DOHH2 (cell line): ENCODE measurements at regions not wholly inside any gene's neighbourhood (a gene's known extent, or its start where the extent isn't known, plus 50 kb on each side); places are given as distances from the start of the nearest gene placed in this dataset.

ENCODE experiments used
- H3F3A ChIP-seq: fragments of 200-600 bp; sonication (generic), shearing (Covaris generic); 2 replicates; pipeline ENCODE4 v1.6.0; 2016; ENCODE audit warnings: antibody characterized with exemption, mild to moderate bottlenecking; ENCODE audit not compliant: control insufficient read depth, insufficient read depth
- H3K27ac ChIP-seq: fragments of 200-600 bp; sonication (generic); 2 replicates; pipeline ENCODE4 v1.5.1; 2014; ENCODE audit warnings: low read depth, mild to moderate bottlenecking, low read length, moderate library complexity
- H3K27me3 ChIP-seq: fragments of 200-600 bp; sonication (generic); 2 replicates; pipeline ENCODE4 v1.6.1; 2014; ENCODE audit warnings: mild to moderate bottlenecking, low read length, mixed read lengths; ENCODE audit not compliant: control insufficient read depth
- H3K36me3 ChIP-seq: fragments of 200-600 bp; sonication (generic); 2 replicates; pipeline ENCODE4 v1.6.1; 2014; ENCODE audit warnings: mild to moderate bottlenecking, low read length, moderate library complexity, mixed read lengths; ENCODE audit not compliant: control insufficient read depth
- H3K4me1 ChIP-seq: fragments of 200-600 bp; sonication (generic); 2 replicates; pipeline ENCODE4 v1.6.1; 2014; ENCODE audit warnings: mild to moderate bottlenecking, low read length, mixed read lengths; ENCODE audit not compliant: control insufficient read depth
- H3K4me2 ChIP-seq: fragments of 200-600 bp; sonication (generic); 2 replicates; pipeline ENCODE4 v1.6.0; 2014; ENCODE audit warnings: mild to moderate bottlenecking, low read length, moderate library complexity
- H3K4me3 ChIP-seq: fragments of 200-600 bp; sonication (generic); 2 replicates; pipeline ENCODE4 v1.5.1; 2014; ENCODE audit warnings: mild to moderate bottlenecking, low read length, mixed read lengths
- H3K79me2 ChIP-seq: fragments of 200-600 bp; sonication (generic); 2 replicates; pipeline ENCODE4 v1.6.1; 2014; ENCODE audit warnings: mild to moderate bottlenecking, low read length, mixed read lengths; ENCODE audit not compliant: control insufficient read depth
- H3K9me2 ChIP-seq: fragments of 200-600 bp; sonication (generic); replicated peaks from 2 replicates; pipeline ENCODE4 v1.6.1; 2014; ENCODE audit warnings: mild to moderate bottlenecking, low read length, mixed read lengths; ENCODE audit not compliant: control insufficient read depth
- H3K9me3 ChIP-seq: fragments of 200-600 bp; sonication (generic); 2 replicates; pipeline ENCODE4 v1.6.1; 2014; ENCODE audit warnings: antibody characterized with exemption, low read length, mixed read lengths; ENCODE audit not compliant: control insufficient read depth, insufficient read depth
- H4K20me1 ChIP-seq: fragments of 200-600 bp; sonication (generic); 2 replicates; pipeline ENCODE4 v1.6.0; 2014; ENCODE audit warnings: low read depth, mild to moderate bottlenecking, antibody characterized with exemption, low read length, moderate library complexity; ENCODE audit not compliant: control insufficient read depth, insufficient read depth
- EZH2phosphoT487 ChIP-seq: fragments of 200-600 bp; sonication (generic); IDR thresholded peaks from 2 replicates; pipeline ENCODE4 v1.6.1; 2017; ENCODE audit warnings: borderline replicate concordance, mild to moderate bottlenecking, antibody characterized with exemption, low read length, moderate library complexity, mixed read lengths
- TF ChIP-seq, protein P1 (sequence below): fragments of 200-600 bp; sonication (generic); IDR thresholded peaks from one replicate; pipeline ENCODE4 v1.5.1; 2014; ENCODE audit warnings: antibody characterized with exemption, mild to moderate bottlenecking, low read depth, low read length; ENCODE audit not compliant: poor library complexity, severe bottlenecking

DNA sequence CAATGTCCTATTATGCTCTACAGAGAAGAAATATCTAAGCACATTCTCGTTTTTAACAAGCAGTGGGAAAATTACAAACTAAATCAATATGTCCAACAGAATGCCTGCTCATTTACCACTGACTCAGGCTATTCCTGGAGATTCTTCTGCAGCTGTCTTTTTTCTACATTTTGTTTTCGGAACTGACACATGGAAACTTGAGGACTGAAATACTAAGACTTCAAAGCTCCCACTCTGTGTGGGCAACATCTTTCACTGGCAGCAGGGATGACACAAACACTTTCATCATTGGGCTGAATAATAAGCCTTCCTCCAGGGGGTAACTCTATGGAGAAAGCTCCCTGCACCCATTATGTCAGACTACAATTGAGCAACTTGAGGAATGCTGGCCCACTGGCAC, 175.5 kb upstream of the NCAM2 start:
- H3K36me3 ChIP-seq, result no peaks in the 10 kb centered on the region
- no peaks in the 10 kb centered on the region for H3K27me3 ChIP-seq
- H3K4me2 ChIP-seq, result no peak overlapping the region
- no peaks in the 10 kb centered on the region for H3K4me1 ChIP-seq
- no peaks in the 10 kb centered on the region for H3K9me2 ChIP-seq
- no peaks in the 10 kb centered on the region for H3F3A ChIP-seq
- no peak overlapping the region for H3K27ac ChIP-seq
- no peaks in the 10 kb centered on the region for H3K79me2 ChIP-seq
- no peak overlapping the region for H3K4me3 ChIP-seq
- peaks cover 2% of the 10 kb centered on the region; the same call in 1 of the 2 replicates for H3K9me3 ChIP-seq
- TF ChIP-seq EZH2phosphoT487, result no peak
- TF ChIP-seq, protein P1, sequence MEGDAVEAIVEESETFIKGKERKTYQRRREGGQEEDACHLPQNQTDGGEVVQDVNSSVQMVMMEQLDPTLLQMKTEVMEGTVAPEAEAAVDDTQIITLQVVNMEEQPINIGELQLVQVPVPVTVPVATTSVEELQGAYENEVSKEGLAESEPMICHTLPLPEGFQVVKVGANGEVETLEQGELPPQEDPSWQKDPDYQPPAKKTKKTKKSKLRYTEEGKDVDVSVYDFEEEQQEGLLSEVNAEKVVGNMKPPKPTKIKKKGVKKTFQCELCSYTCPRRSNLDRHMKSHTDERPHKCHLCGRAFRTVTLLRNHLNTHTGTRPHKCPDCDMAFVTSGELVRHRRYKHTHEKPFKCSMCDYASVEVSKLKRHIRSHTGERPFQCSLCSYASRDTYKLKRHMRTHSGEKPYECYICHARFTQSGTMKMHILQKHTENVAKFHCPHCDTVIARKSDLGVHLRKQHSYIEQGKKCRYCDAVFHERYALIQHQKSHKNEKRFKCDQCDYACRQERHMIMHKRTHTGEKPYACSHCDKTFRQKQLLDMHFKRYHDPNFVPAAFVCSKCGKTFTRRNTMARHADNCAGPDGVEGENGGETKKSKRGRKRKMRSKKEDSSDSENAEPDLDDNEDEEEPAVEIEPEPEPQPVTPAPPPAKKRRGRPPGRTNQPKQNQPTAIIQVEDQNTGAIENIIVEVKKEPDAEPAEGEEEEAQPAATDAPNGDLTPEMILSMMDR, result no peak
- H4K20me1 ChIP-seq, result no peaks in the 10 kb centered on the region

DNA sequence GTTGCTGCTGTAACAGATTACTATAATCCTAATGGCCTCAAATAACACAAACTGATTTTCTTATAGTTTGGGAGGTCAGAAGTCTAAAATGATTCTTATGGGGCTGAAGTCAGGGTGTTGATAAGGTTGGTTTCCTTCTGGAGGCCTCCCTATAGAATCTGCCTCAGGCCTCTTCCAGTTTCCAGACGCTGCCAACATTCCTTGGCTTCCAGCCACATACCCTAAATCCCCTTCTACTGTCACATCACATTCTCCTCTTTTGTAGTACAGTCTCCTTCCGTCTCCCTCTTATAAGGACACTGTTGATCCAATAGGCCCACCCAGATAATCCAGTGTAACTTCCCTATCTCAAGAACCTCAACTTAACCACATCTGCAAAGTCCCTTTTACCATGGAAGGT, 145.3 kb upstream of the NCAM2 start:
- Histone ChIP-seq H4K20me1 (no peaks in the 10 kb centered on the region), H3F3A (no peaks in the 10 kb centered on the region), H3K27me3 (no peaks in the 10 kb centered on the region), H3K36me3 (no peaks in the 10 kb centered on the region), H3K4me2 (no peak overlapping the region), H3K27ac (no peak overlapping the region), H3K4me1 (no peaks in the 10 kb centered on the region), H3K9me2 (no peaks in the 10 kb centered on the region), H3K9me3 (peaks cover 4% of the 10 kb centered on the region; the same call in 1 of the 2 replicates), H3K4me3 (no peak overlapping the region), H3K79me2 (no peaks in the 10 kb centered on the region)
- TF ChIP-seq, protein P1, result no peak
- no peak for TF ChIP-seq EZH2phosphoT487

GRCh38 chr21:20856926-20857325, 141.3 kb upstream of the NCAM2 start:
- Histone ChIP-seq H3K4me3 (no peak overlapping the region), H3K27me3 (no peaks in the 10 kb centered on the region), H3K4me2 (no peak overlapping the region), H3K27ac (no peak overlapping the region), H3K79me2 (no peaks in the 10 kb centered on the region), H3K36me3 (no peaks in the 10 kb centered on the region), H3F3A (no peaks in the 10 kb centered on the region), H3K9me3 (peaks cover 4% of the 10 kb centered on the region; the same call in 1 of the 2 replicates), H4K20me1 (no peaks in the 10 kb centered on the region), H3K4me1 (no peaks in the 10 kb centered on the region), H3K9me2 (no peaks in the 10 kb centered on the region)
- TF ChIP-seq EZH2phosphoT487, result no peak
- TF ChIP-seq, protein P1, result no peak
